ENCODE measurements at regions not wholly inside any gene's neighbourhood (a gene's known extent, or its start where the extent isn't known, plus 50 kb on each side); places are given as distances from the start of the nearest gene placed in this dataset.

GRCh38 chr4:160182727-160183126, 1079.8 kb downstream of the RAPGEF2 start:
- DNase-seq = no peak

GRCh38 chr4:160184884-160185283, 1082.0 kb downstream of the RAPGEF2 start:
- no peak for DNase-seq

GRCh38 chr4:160193787-160194186, 1090.9 kb downstream of the RAPGEF2 start:
- no peak for DNase-seq

- no peak for DNase-seq
Measured at GRCh38 chr4:160194716-160195115, 1091.8 kb downstream of the RAPGEF2 start.

GRCh38 chr4:160202802-160203201, 1099.9 kb downstream of the RAPGEF2 start:
- no peak for DNase-seq

- no peak for DNase-seq
Measured at GRCh38 chr4:160212078-160212477, 1109.2 kb downstream of the RAPGEF2 start.

GRCh38 chr4:160213366-160213765, 1110.5 kb downstream of the RAPGEF2 start:
- no peak for DNase-seq

GRCh38 chr4:160217352-160217751, 1114.5 kb downstream of the RAPGEF2 start:
- DNase-seq = no peak

- DNase-seq = no peak
Measured at GRCh38 chr4:160224049-160224448, 1121.2 kb downstream of the RAPGEF2 start.

- no peak for DNase-seq
Measured at GRCh38 chr4:160233141-160233540, 1130.3 kb downstream of the RAPGEF2 start.

- DNase-seq = no peak
Measured at GRCh38 chr4:160235285-160235684, 1132.4 kb downstream of the RAPGEF2 start.

- DNase-seq = no peak
Measured at GRCh38 chr4:160235771-160236170, 1132.9 kb downstream of the RAPGEF2 start.

- DNase-seq = no peak
Measured at GRCh38 chr4:160238790-160239189, 1135.9 kb downstream of the RAPGEF2 start.

GRCh38 chr4:160247091-160247656, 1144.3 kb downstream of the RAPGEF2 start:
- no peak for DNase-seq

GRCh38 chr4:160251522-160252170, 1148.8 kb downstream of the RAPGEF2 start:
- peak in 1 of 58 donors; percentile 6 for DNase-seq

- no peak for DNase-seq
Measured at GRCh38 chr4:160257318-160257717, 1154.4 kb downstream of the RAPGEF2 start.

GRCh38 chr4:160265014-160265413, 1162.1 kb downstream of the RAPGEF2 start:
- no peak for DNase-seq

GRCh38 chr4:160265836-160266235, 1163.0 kb downstream of the RAPGEF2 start:
- no peak for DNase-seq

- no peak for DNase-seq
Measured at GRCh38 chr4:160276785-160277325, 1174.0 kb downstream of the RAPGEF2 start.

GRCh38 chr4:160283081-160283480, 1180.2 kb downstream of the RAPGEF2 start:
- no peak for DNase-seq

GRCh38 chr4:160284516-160284915, 1181.6 kb downstream of the RAPGEF2 start:
- no peak for DNase-seq

GRCh38 chr4:160286051-160286450, 1183.2 kb downstream of the RAPGEF2 start:
- DNase-seq = no peak

- no peak for DNase-seq
Measured at GRCh38 chr4:160296476-160296875, 1193.6 kb downstream of the RAPGEF2 start.

Measured in anterior cingulate cortex (tissue), 58 donors.